GM06990 (cell line): ENCODE measurements at regions not wholly inside any gene's neighbourhood (a gene's known extent, or its start where the extent isn't known, plus 50 kb on each side); places are given as distances from the start of the nearest gene placed in this dataset.
"Not testable (repeated sequence)": the region's sequence is repeated elsewhere in the genome, so short reads cannot be mapped to it uniquely, and the experiment has no call there.

Experiments
- DNase-seq: peaks from one replicate; pipeline ENCODE4 v3.0.0-alpha.2; 2011; ENCODE audit not compliant: insufficient read length; ENCODE audit errors: extremely low read depth
- H3K27me3 ChIP-seq: replicated peaks from 2 replicates; pipeline ENCODE4 v1.6.0; 2011; ENCODE audit warnings: low read length; ENCODE audit not compliant: control insufficient read depth, insufficient read depth
- H3K36me3 ChIP-seq: 2 replicates; pipeline ENCODE4 v1.5.1; 2011; ENCODE audit warnings: low read length; ENCODE audit not compliant: control insufficient read depth, insufficient read depth
- H3K4me3 ChIP-seq: replicated peaks from 2 replicates; pipeline ENCODE4 v1.5.1; 2011; ENCODE audit warnings: low read depth, mild to moderate bottlenecking, control low read depth, low read length
- TF ChIP-seq, protein P1 (sequence below): IDR thresholded peaks from 2 replicates; pipeline ENCODE4 v1.5.1; 2011; ENCODE audit warnings: low read length, control low read depth, mild to moderate bottlenecking, inconsistent platforms; ENCODE audit not compliant: insufficient read depth, poor library complexity, severe bottlenecking

DNA sequence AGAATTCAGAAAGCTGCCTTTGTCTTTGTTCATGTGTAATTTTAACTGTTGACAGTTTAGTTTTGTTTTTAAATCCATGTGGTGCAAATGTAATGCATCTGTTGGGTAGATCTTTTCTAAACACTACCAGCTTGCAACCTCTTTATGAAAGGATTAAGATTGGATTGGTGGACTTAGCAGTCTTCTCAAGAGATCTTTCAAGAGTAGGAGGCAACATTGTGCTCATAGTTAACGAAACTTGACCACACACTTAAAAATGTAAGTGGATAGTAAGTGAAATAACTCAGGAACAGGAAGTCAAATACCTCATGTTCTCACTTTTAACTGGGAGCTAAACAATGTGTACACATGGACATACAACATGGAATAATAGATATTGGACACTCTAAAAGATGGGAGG, 579.0 kb downstream of the RIT2 start:
- H3K27me3 ChIP-seq, result no peaks in the 10 kb centered on the region
- no peak overlapping the region for H3K4me3 ChIP-seq
- no peaks in the 10 kb centered on the region for H3K36me3 ChIP-seq
- DNase-seq, result no peak
- TF ChIP-seq, protein P1, sequence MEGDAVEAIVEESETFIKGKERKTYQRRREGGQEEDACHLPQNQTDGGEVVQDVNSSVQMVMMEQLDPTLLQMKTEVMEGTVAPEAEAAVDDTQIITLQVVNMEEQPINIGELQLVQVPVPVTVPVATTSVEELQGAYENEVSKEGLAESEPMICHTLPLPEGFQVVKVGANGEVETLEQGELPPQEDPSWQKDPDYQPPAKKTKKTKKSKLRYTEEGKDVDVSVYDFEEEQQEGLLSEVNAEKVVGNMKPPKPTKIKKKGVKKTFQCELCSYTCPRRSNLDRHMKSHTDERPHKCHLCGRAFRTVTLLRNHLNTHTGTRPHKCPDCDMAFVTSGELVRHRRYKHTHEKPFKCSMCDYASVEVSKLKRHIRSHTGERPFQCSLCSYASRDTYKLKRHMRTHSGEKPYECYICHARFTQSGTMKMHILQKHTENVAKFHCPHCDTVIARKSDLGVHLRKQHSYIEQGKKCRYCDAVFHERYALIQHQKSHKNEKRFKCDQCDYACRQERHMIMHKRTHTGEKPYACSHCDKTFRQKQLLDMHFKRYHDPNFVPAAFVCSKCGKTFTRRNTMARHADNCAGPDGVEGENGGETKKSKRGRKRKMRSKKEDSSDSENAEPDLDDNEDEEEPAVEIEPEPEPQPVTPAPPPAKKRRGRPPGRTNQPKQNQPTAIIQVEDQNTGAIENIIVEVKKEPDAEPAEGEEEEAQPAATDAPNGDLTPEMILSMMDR, result no peak

- Histone ChIP-seq H3K36me3 (no peaks in the 10 kb centered on the region), H3K27me3 (no peaks in the 10 kb centered on the region), H3K4me3 (no peak overlapping the region)
- TF ChIP-seq, protein P1, result no peak
- no peak for DNase-seq
Observed at GRCh38 chr18:42537291-42537690, 578.2 kb downstream of the RIT2 start.

GRCh38 chr18:42544901-42545300, 570.6 kb downstream of the RIT2 start:
- TF ChIP-seq, protein P1, result no peak
- no peaks in the 10 kb centered on the region for H3K36me3 ChIP-seq
- DNase-seq, result no peak
- H3K4me3 ChIP-seq, result no peak overlapping the region
- no peaks in the 10 kb centered on the region for H3K27me3 ChIP-seq

GRCh38 chr18:42545825-42546224, 569.7 kb downstream of the RIT2 start:
- H3K27me3 ChIP-seq, result no peaks in the 10 kb centered on the region
- TF ChIP-seq, protein P1, result no peak
- no peak overlapping the region for H3K4me3 ChIP-seq
- no peak for DNase-seq
- no peaks in the 10 kb centered on the region for H3K36me3 ChIP-seq

GRCh38 chr18:42548493-42548892, 567.0 kb downstream of the RIT2 start:
- no peaks in the 10 kb centered on the region for H3K36me3 ChIP-seq
- DNase-seq, result no peak
- TF ChIP-seq, protein P1, result no peak
- no peaks in the 10 kb centered on the region for H3K27me3 ChIP-seq
- H3K4me3 ChIP-seq, result no peak overlapping the region

DNA sequence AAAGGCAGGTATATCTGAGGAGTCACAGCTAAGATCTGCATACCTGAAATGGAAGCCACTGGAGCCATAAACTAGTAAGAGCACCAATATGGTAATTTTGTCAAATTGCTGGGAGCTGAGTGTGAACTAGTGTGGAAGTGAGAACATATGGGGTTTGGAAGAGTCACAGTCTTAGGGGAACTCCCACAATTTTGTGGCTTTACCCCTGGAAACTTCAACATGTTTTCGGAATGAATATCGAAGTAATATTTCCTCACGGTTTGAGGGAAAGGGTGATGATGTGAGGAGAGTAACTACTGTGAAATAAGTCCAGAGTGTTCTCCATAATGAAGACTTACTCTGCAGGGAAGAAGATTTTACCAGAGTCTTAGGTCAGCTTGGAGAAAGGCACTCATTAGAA, 565.9 kb downstream of the RIT2 start:
- no peaks in the 10 kb centered on the region for H3K27me3 ChIP-seq
- H3K36me3 ChIP-seq, result no peaks in the 10 kb centered on the region
- H3K4me3 ChIP-seq, result no peak overlapping the region
- DNase-seq, result no peak
- TF ChIP-seq, protein P1, result no peak

DNA sequence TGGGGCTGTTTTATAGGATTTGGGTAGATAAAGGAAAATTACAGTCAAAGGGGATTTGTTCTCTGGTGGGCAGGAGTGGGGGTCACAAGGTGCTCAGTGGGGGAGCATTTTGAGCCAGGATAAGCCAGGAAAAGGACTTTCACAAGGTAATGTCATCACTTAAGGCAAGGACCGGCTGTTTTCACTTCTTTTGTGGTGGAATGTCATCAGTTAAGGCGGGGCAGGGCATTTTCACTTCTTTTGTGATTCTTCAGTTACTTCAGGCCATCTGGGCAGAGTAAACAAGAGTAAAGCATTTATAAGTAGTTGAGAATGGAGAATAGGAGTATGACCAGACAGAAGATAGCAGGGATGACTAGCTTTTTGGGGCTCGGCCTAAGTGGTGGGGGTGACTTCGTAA, 562.9 kb downstream of the RIT2 start:
- DNase-seq, H3K36me3 ChIP-seq, H3K27me3 ChIP-seq, H3K4me3 ChIP-seq: not testable (repeated sequence)
